OCI-LY1 (cell line): ENCODE measurements at regions not wholly inside any gene's neighbourhood (a gene's known extent, or its start where the extent isn't known, plus 50 kb on each side); places are given as distances from the start of the nearest gene placed in this dataset.

Experiments
- H2AFZ ChIP-seq: fragments of 200-600 bp; sonication (generic), shearing (Covaris generic); 2 replicates; pipeline ENCODE4 v1.6.0; 2014; ENCODE audit warnings: antibody characterized with exemption, mild to moderate bottlenecking, low read length
- H3F3A ChIP-seq: fragments of 200-600 bp; sonication (generic), shearing (Covaris generic); 2 replicates; pipeline ENCODE4 v1.6.0; 2014; ENCODE audit warnings: mild to moderate bottlenecking, antibody characterized with exemption, low read length, moderate library complexity; ENCODE audit not compliant: insufficient read depth
- H3K27ac ChIP-seq: fragments of 200-600 bp; sonication (generic); 2 replicates; pipeline ENCODE4 v1.5.1; 2014; ENCODE audit warnings: low read length, mixed run types, mild to moderate bottlenecking, low read depth; ENCODE audit not compliant: poor library complexity, severe bottlenecking
- H3K27me3 ChIP-seq: fragments of 200-600 bp; sonication (generic); 2 replicates; pipeline ENCODE4 v1.6.0; 2014; ENCODE audit warnings: antibody characterized with exemption, mild to moderate bottlenecking, low read length, moderate library complexity; ENCODE audit not compliant: insufficient read depth
- H3K36me3 ChIP-seq: fragments of 200-600 bp; sonication (generic); 2 replicates; pipeline ENCODE4 v1.6.1; 2014; ENCODE audit warnings: mild to moderate bottlenecking, antibody characterized with exemption, low read length, moderate library complexity, mixed read lengths; ENCODE audit not compliant: insufficient read depth
- H3K4me1 ChIP-seq: fragments of 200-600 bp; sonication (generic); 2 replicates; pipeline ENCODE4 v1.5.1; 2014; ENCODE audit warnings: mild to moderate bottlenecking, low read length, moderate library complexity; ENCODE audit not compliant: insufficient read depth, severe bottlenecking
- H3K4me2 ChIP-seq: fragments of 200-600 bp; sonication (generic), shearing (Covaris generic); 2 replicates; pipeline ENCODE4 v1.6.1; 2014; ENCODE audit warnings: low read length
- H3K4me3 ChIP-seq: fragments of 200-600 bp; sonication (generic); 2 replicates; pipeline ENCODE4 v1.5.1; 2014; ENCODE audit warnings: low read length, low read depth, mild to moderate bottlenecking, mixed read lengths; ENCODE audit not compliant: poor library complexity, severe bottlenecking
- H3K79me2 ChIP-seq: fragments of 200-600 bp; shearing (Covaris generic); 2 replicates; pipeline ENCODE4 v1.6.1; 2016; ENCODE audit warnings: mixed run types, low read length, mixed read lengths; ENCODE audit not compliant: insufficient read depth
- H3K9ac ChIP-seq: fragments of 200-600 bp; sonication (generic), shearing (Covaris generic); 2 replicates; pipeline ENCODE4 v1.6.1; 2014; ENCODE audit warnings: mild to moderate bottlenecking, low read length, mixed read lengths
- H3K9me2 ChIP-seq: fragments of 200-600 bp; sonication (generic), shearing (Covaris generic); 2 replicates; pipeline ENCODE4 v1.6.1; 2014; ENCODE audit warnings: low read depth, mild to moderate bottlenecking, low read length, mixed read lengths
- H3K9me3 ChIP-seq: fragments of 200-600 bp; shearing (Covaris generic); 2 replicates; pipeline ENCODE4 v1.6.1; 2014; ENCODE audit warnings: low read length, mixed read lengths
- H4K20me1 ChIP-seq: fragments of 200-600 bp; sonication (generic), shearing (Covaris generic); 2 replicates; pipeline ENCODE4 v1.6.0; 2016; ENCODE audit warnings: mild to moderate bottlenecking, low read length; ENCODE audit not compliant: insufficient read depth
- CTCF ChIP-seq: fragments of 200-600 bp; sonication (generic), shearing (Covaris generic); IDR thresholded peaks from 2 replicates; pipeline ENCODE4 v1.5.1; 2017; ENCODE audit warnings: mild to moderate bottlenecking, antibody characterized with exemption, low read length, moderate library complexity, mixed read lengths
- EZH2 ChIP-seq: fragments of 200-600 bp; sonication (generic), shearing (Covaris generic); IDR thresholded peaks from 2 replicates; pipeline ENCODE4 v1.8.0; 2017; ENCODE audit warnings: borderline replicate concordance, mixed run types, mild to moderate bottlenecking, antibody characterized with exemption, low read length, moderate library complexity, mixed read lengths

- Histone ChIP-seq H3K79me2 (no peaks in the 10 kb centered on the region), H2AFZ (no peak overlapping the region), H3K27ac (peak overlapping the region; percentile 82), H3K4me2 (peak overlapping the region; percentile 14; the same call in 1 of the 2 replicates), H3K36me3 (no peaks in the 10 kb centered on the region), H3K9ac (peak overlapping the region; percentile 10; the same call in 1 of the 2 replicates), H3K9me3 (no peaks in the 10 kb centered on the region), H3K9me2 (no peaks in the 10 kb centered on the region), H3K4me3 (no peak overlapping the region), H4K20me1 (no peaks in the 10 kb centered on the region), H3F3A (no peaks in the 10 kb centered on the region), H3K27me3 (no peaks in the 10 kb centered on the region), H3K4me1 (peaks cover 63% of the 10 kb centered on the region)
- TF ChIP-seq CTCF, result no peak
Observed at GRCh38 chr12:47312808-47313426, 233.2 kb upstream of the AMIGO2 start.

- Histone ChIP-seq H3K79me2 (no peaks in the 10 kb centered on the region), H3K4me1 (peaks cover 65% of the 10 kb centered on the region), H3F3A (no peaks in the 10 kb centered on the region), H3K4me3 (no peak overlapping the region), H2AFZ (no peak overlapping the region), H3K27ac (peak overlapping the region; percentile 82), H3K9me3 (no peaks in the 10 kb centered on the region), H3K36me3 (no peaks in the 10 kb centered on the region), H3K9ac (peak overlapping the region; percentile 10; the same call in 1 of the 2 replicates), H3K27me3 (no peaks in the 10 kb centered on the region), H3K4me2 (peak overlapping the region; percentile 14; the same call in 1 of the 2 replicates), H4K20me1 (no peaks in the 10 kb centered on the region), H3K9me2 (no peaks in the 10 kb centered on the region)
- TF ChIP-seq CTCF (no peak), EZH2 (no peak)
Observed at GRCh38 chr12:47312147-47312546, 232.4 kb upstream of the AMIGO2 start.

- Histone ChIP-seq H3K9ac (no peak overlapping the region), H2AFZ (peak overlapping the region; percentile 57; the same call in 1 of the 2 replicates)
Observed at GRCh38 chr12:47311568-47311967, 231.8 kb upstream of the AMIGO2 start.

More at GRCh38 chr12:47311568-47311967, 231.8 kb upstream of the AMIGO2 start:
- Histone ChIP-seq H3K27ac (peak overlapping the region; percentile 82), H3K9me2 (no peaks in the 10 kb centered on the region), H3F3A (no peaks in the 10 kb centered on the region), H3K27me3 (no peaks in the 10 kb centered on the region), H3K79me2 (no peaks in the 10 kb centered on the region), H3K4me2 (no peak overlapping the region), H3K4me1 (peaks cover 62% of the 10 kb centered on the region), H3K9me3 (no peaks in the 10 kb centered on the region), H3K4me3 (no peak overlapping the region), H3K36me3 (no peaks in the 10 kb centered on the region), H4K20me1 (no peaks in the 10 kb centered on the region)
- TF ChIP-seq CTCF, result no peak
- TF ChIP-seq EZH2, result no peak
